ENCODE measurements at regions not wholly inside any gene's neighbourhood (a gene's known extent, or its start where the extent isn't known, plus 50 kb on each side); places are given as distances from the start of the nearest gene placed in this dataset.

- no peak for DNase-seq
- Histone ChIP-seq H2AK5ac (ENCODE audit: low read length) (no peak overlapping the region), H3K79me2 (ENCODE audit: control insufficient read depth, insufficient read depth, low read length, poor library complexity) (no peaks in the 10 kb centered on the region), H3K9ac (ENCODE audit: low read length) (no peak overlapping the region), H3K79me1 (ENCODE audit: low read length) (no peaks in the 10 kb centered on the region), H3K4me1 (ENCODE audit: control insufficient read depth in 1 of 2, insufficient read depth in 2 of 2, low read length in 2 of 2) (no peaks in the 10 kb centered on the region), H4K8ac (ENCODE audit: low read depth, low read length) (no peak overlapping the region), H3K18ac (ENCODE audit: low read length) (no peak overlapping the region), H2BK5ac (ENCODE audit: low read depth, low read length, poor library complexity) (no peak overlapping the region), H2BK12ac (ENCODE audit: low read length) (no peak overlapping the region), H3K36me3 (ENCODE audit: control insufficient read depth in 1 of 2, insufficient read depth in 2 of 2, low read length in 2 of 2) (no peaks in the 10 kb centered on the region), H2BK120ac (ENCODE audit: insufficient read depth, low read length, poor library complexity) (no peak overlapping the region), H2AFZ (ENCODE audit: insufficient read depth, low read length, poor library complexity) (no peak overlapping the region), H3K4me2 (ENCODE audit: low read length) (no peak overlapping the region), H3K4me3 (ENCODE audit: low read depth, low read length) (no peak overlapping the region), H3K4ac (ENCODE audit: low read depth, low read length) (no peak overlapping the region), H3K23ac (ENCODE audit: low read length) (no peak overlapping the region), H3K27ac (ENCODE audit: low read depth, low read length) (no peak overlapping the region), H3K9me3 (ENCODE audit: insufficient read depth, low read depth, low read length) (no peaks in the 10 kb centered on the region), H3K27me3 (ENCODE audit: insufficient read depth, low read length) (no peaks in the 10 kb centered on the region), H4K91ac (ENCODE audit: low read depth, low read length) (no peak overlapping the region), H3K14ac (ENCODE audit: low read length) (no peak overlapping the region), H4K12ac (ENCODE audit: low read depth, low read length) (no peak overlapping the region)
- no CpG with 5 or more reads among the region's 3 CpGs for WGBS (ENCODE audit: extremely low coverage, insufficient coverage, insufficient read length)
Measured at GRCh38 chr12:20018406-20018805, 349.9 kb upstream of the PDE3A start.

- Histone ChIP-seq H3K36me3 (ENCODE audit: control insufficient read depth in 1 of 2, insufficient read depth in 2 of 2, low read length in 2 of 2) (no peaks in the 10 kb centered on the region), H2BK12ac (ENCODE audit: low read length) (no peak overlapping the region), H3K27ac (ENCODE audit: low read depth, low read length) (no peak overlapping the region), H3K9me3 (ENCODE audit: insufficient read depth, low read depth, low read length) (no peaks in the 10 kb centered on the region), H3K23ac (ENCODE audit: low read length) (no peak overlapping the region), H3K18ac (ENCODE audit: low read length) (no peak overlapping the region), H3K27me3 (ENCODE audit: insufficient read depth, low read length) (no peaks in the 10 kb centered on the region), H4K91ac (ENCODE audit: low read depth, low read length) (no peak overlapping the region), H3K4me1 (ENCODE audit: control insufficient read depth in 1 of 2, insufficient read depth in 2 of 2, low read length in 2 of 2) (no peaks in the 10 kb centered on the region), H2AK5ac (ENCODE audit: low read length) (no peak overlapping the region), H2BK5ac (ENCODE audit: low read depth, low read length, poor library complexity) (no peak overlapping the region), H2AFZ (ENCODE audit: insufficient read depth, low read length, poor library complexity) (no peak overlapping the region), H3K14ac (ENCODE audit: low read length) (no peak overlapping the region), H3K9ac (ENCODE audit: low read length) (no peak overlapping the region), H3K4me3 (ENCODE audit: low read depth, low read length) (no peak overlapping the region), H4K8ac (ENCODE audit: low read depth, low read length) (no peak overlapping the region), H3K4ac (ENCODE audit: low read depth, low read length) (no peak overlapping the region), H4K12ac (ENCODE audit: low read depth, low read length) (no peak overlapping the region), H2BK120ac (ENCODE audit: insufficient read depth, low read length, poor library complexity) (no peak overlapping the region), H3K4me2 (ENCODE audit: low read length) (no peak overlapping the region), H3K79me2 (ENCODE audit: control insufficient read depth, insufficient read depth, low read length, poor library complexity) (no peaks in the 10 kb centered on the region), H3K79me1 (ENCODE audit: low read length) (no peaks in the 10 kb centered on the region)
- DNase-seq = no peak
- WGBS (ENCODE audit: extremely low coverage, insufficient coverage, insufficient read length) = no CpG with 5 or more reads among the region's 6 CpGs
Measured at GRCh38 chr12:20024194-20024593, 344.1 kb upstream of the PDE3A start.

- no peak overlapping the region for H3K23ac ChIP-seq (ENCODE audit: low read length)
- no peaks in the 10 kb centered on the region for H3K36me3 ChIP-seq (ENCODE audit: control insufficient read depth in 1 of 2, insufficient read depth in 2 of 2, low read length in 2 of 2)
- DNase-seq = no peak
- H3K79me1 ChIP-seq (ENCODE audit: low read length) = no peaks in the 10 kb centered on the region
- no peak overlapping the region for H3K4me2 ChIP-seq (ENCODE audit: low read length)
- no peak overlapping the region for H2BK12ac ChIP-seq (ENCODE audit: low read length)
- no peak overlapping the region for H3K14ac ChIP-seq (ENCODE audit: low read length)
- no peak overlapping the region for H3K4me3 ChIP-seq (ENCODE audit: low read depth, low read length)
- no peak overlapping the region for H4K8ac ChIP-seq (ENCODE audit: low read depth, low read length)
- H3K4ac ChIP-seq (ENCODE audit: low read depth, low read length) = no peak overlapping the region
- H2AK5ac ChIP-seq (ENCODE audit: low read length) = no peak overlapping the region
- no peaks in the 10 kb centered on the region for H3K4me1 ChIP-seq (ENCODE audit: control insufficient read depth in 1 of 2, insufficient read depth in 2 of 2, low read length in 2 of 2)
- H4K12ac ChIP-seq (ENCODE audit: low read depth, low read length) = no peak overlapping the region
- no peak overlapping the region for H2BK120ac ChIP-seq (ENCODE audit: insufficient read depth, low read length, poor library complexity)
- H2AFZ ChIP-seq (ENCODE audit: insufficient read depth, low read length, poor library complexity) = no peak overlapping the region
- no peaks in the 10 kb centered on the region for H3K27me3 ChIP-seq (ENCODE audit: insufficient read depth, low read length)
- H4K91ac ChIP-seq (ENCODE audit: low read depth, low read length) = no peak overlapping the region
- no peaks in the 10 kb centered on the region for H3K79me2 ChIP-seq (ENCODE audit: control insufficient read depth, insufficient read depth, low read length, poor library complexity)
- H3K9me3 ChIP-seq (ENCODE audit: insufficient read depth, low read depth, low read length) = no peaks in the 10 kb centered on the region
- WGBS (ENCODE audit: extremely low coverage, insufficient coverage, insufficient read length) = no CpG with 5 or more reads among the region's 1 CpG
- no peak overlapping the region for H3K9ac ChIP-seq (ENCODE audit: low read length)
- no peak overlapping the region for H3K18ac ChIP-seq (ENCODE audit: low read length)
- no peak overlapping the region for H3K27ac ChIP-seq (ENCODE audit: low read depth, low read length)
- H2BK5ac ChIP-seq (ENCODE audit: low read depth, low read length, poor library complexity) = no peak overlapping the region
Measured at GRCh38 chr12:20028033-20028432, 340.3 kb upstream of the PDE3A start.

- Histone ChIP-seq H3K4me1 (ENCODE audit: control insufficient read depth in 1 of 2, insufficient read depth in 2 of 2, low read length in 2 of 2) (no peaks in the 10 kb centered on the region), H3K23ac (ENCODE audit: low read length) (no peak overlapping the region), H2AK5ac (ENCODE audit: low read length) (no peak overlapping the region), H2BK120ac (ENCODE audit: insufficient read depth, low read length, poor library complexity) (no peak overlapping the region), H2AFZ (ENCODE audit: insufficient read depth, low read length, poor library complexity) (no peak overlapping the region), H3K36me3 (ENCODE audit: control insufficient read depth in 1 of 2, insufficient read depth in 2 of 2, low read length in 2 of 2) (no peaks in the 10 kb centered on the region), H4K91ac (ENCODE audit: low read depth, low read length) (no peak overlapping the region), H3K4ac (ENCODE audit: low read depth, low read length) (no peak overlapping the region), H3K9ac (ENCODE audit: low read length) (no peak overlapping the region), H3K79me1 (ENCODE audit: low read length) (no peaks in the 10 kb centered on the region), H3K18ac (ENCODE audit: low read length) (no peak overlapping the region), H3K79me2 (ENCODE audit: control insufficient read depth, insufficient read depth, low read length, poor library complexity) (no peaks in the 10 kb centered on the region), H4K8ac (ENCODE audit: low read depth, low read length) (no peak overlapping the region), H4K12ac (ENCODE audit: low read depth, low read length) (no peak overlapping the region), H3K9me3 (ENCODE audit: insufficient read depth, low read depth, low read length) (no peaks in the 10 kb centered on the region), H3K27ac (ENCODE audit: low read depth, low read length) (no peak overlapping the region), H3K4me3 (ENCODE audit: low read depth, low read length) (no peak overlapping the region), H3K4me2 (ENCODE audit: low read length) (no peak overlapping the region), H2BK12ac (ENCODE audit: low read length) (no peak overlapping the region), H3K27me3 (ENCODE audit: insufficient read depth, low read length) (no peaks in the 10 kb centered on the region), H2BK5ac (ENCODE audit: low read depth, low read length, poor library complexity) (no peak overlapping the region), H3K14ac (ENCODE audit: low read length) (no peak overlapping the region)
- peak in 1 of 2 donors; percentile 8 for DNase-seq
- WGBS (ENCODE audit: extremely low coverage, insufficient coverage, insufficient read length) = no CpG with 5 or more reads among the region's 1 CpG
Measured at GRCh38 chr12:20030826-20031225, 337.5 kb upstream of the PDE3A start.
